PC-9 (cell line): ENCODE measurements at regions not wholly inside any gene's neighbourhood (a gene's known extent, or its start where the extent isn't known, plus 50 kb on each side); places are given as distances from the start of the nearest gene placed in this dataset.

Experiments used
- BruUV-seq: library from RNA; stranded (reverse); fragments of 400-500 nt; replicated peaks from 2 replicates; lab custom pipeline; 2021; lab: Mats Ljungman, UMichigan
- CTCF ChIA-PET: fragments of 300-600 bp; sonication (Branson Sonifier 250); formaldehyde crosslinking; loops from one replicate; lab custom pipeline; 2022; ENCODE audit warnings: antibody characterized with exemption; lab: Charles Lee
- POLR2A ChIA-PET: fragments of 300-600 bp; sonication (Branson Sonifier 250); formaldehyde crosslinking; loops from one replicate; lab custom pipeline; 2022; ENCODE audit warnings: antibody characterized with exemption; ENCODE audit not compliant: unreplicated experiment; lab: Charles Lee
- DNase-seq, 2 experiments: peaks; one replicate each; pipeline versions ENCODE4 v3.0.0 to v3.0.0-alpha.2; 2015 to 2022; ENCODE audit warnings: mixed read lengths in 1 of 2
- H2AFZ ChIP-seq: fragments of 200-600 bp; sonication (generic); 2 replicates; pipeline ENCODE4 v1.8.1; 2017; ENCODE audit warnings: antibody characterized with exemption
- H3F3A ChIP-seq: fragments of 200-600 bp; sonication (generic); 2 replicates; pipeline ENCODE4 v1.8.1; 2017; ENCODE audit warnings: antibody characterized with exemption, mild to moderate bottlenecking, low read depth; ENCODE audit not compliant: insufficient read depth
- H3K27ac ChIP-seq: fragments of 200-600 bp; sonication (generic); 2 replicates; pipeline ENCODE4 v1.6.1; 2016; ENCODE audit warnings: mixed run types
- H3K27me3 ChIP-seq: fragments of 200-600 bp; sonication (generic); 2 replicates; pipeline ENCODE4 v1.6.1; 2016; ENCODE audit warnings: low read depth, mixed run types; ENCODE audit not compliant: insufficient read depth
- H3K36me3 ChIP-seq: fragments of 200-600 bp; sonication (generic); 2 replicates; pipeline ENCODE4 v1.6.1; 2016; ENCODE audit warnings: low read depth, mixed run types
- H3K4me1 ChIP-seq: fragments of 200-600 bp; sonication (generic); replicated peaks from 2 replicates; pipeline ENCODE4 v1.6.1; 2016; ENCODE audit warnings: mixed run types; ENCODE audit not compliant: insufficient read depth
- H3K4me2 ChIP-seq: fragments of 200-600 bp; sonication (generic); 2 replicates; pipeline ENCODE4 v1.6.1; 2017; ENCODE audit warnings: mixed run types
- H3K4me3 ChIP-seq: fragments of 200-600 bp; sonication (generic); 2 replicates; pipeline ENCODE4 v1.6.1; 2016; ENCODE audit warnings: mixed run types
- H3K79me2 ChIP-seq: fragments of 200-600 bp; sonication (generic); 2 replicates; pipeline ENCODE4 v1.6.1; 2017; ENCODE audit warnings: low read depth, mixed run types
- H3K9me2 ChIP-seq: fragments of 200-600 bp; sonication (generic); 2 replicates; pipeline ENCODE4 v1.8.1; 2017; ENCODE audit warnings: mild to moderate bottlenecking; ENCODE audit not compliant: insufficient read depth
- H3K9me3 ChIP-seq: fragments of 200-600 bp; sonication (generic); 2 replicates; pipeline ENCODE4 v1.8.1; 2016; ENCODE audit warnings: low read depth; ENCODE audit not compliant: insufficient read depth
- H4K20me1 ChIP-seq: fragments of 200-600 bp; sonication (generic); 2 replicates; pipeline ENCODE4 v1.8.1; 2017; ENCODE audit not compliant: insufficient read depth
- EZH2 ChIP-seq: fragments of 200-600 bp; sonication (generic); IDR thresholded peaks from 2 replicates; pipeline ENCODE4 v1.8.0; 2017; ENCODE audit warnings: antibody characterized with exemption, low read depth
- intact Hi-C: fragments of 100-400 bp; cut with micrococcal nuclease; formaldehyde crosslinking; loops from one replicate; pipeline ENCODE4 v1.10.0; 2022; ENCODE audit not compliant: unreplicated experiment
- TF ChIP-seq, protein P1 (sequence below): fragments of 200-600 bp; sonication (generic); conservative IDR thresholded peaks from 2 replicates; pipeline ENCODE4 v1.6.1; 2017; ENCODE audit warnings: mixed run types, antibody characterized with exemption, mild to moderate bottlenecking, moderate library complexity

DNA sequence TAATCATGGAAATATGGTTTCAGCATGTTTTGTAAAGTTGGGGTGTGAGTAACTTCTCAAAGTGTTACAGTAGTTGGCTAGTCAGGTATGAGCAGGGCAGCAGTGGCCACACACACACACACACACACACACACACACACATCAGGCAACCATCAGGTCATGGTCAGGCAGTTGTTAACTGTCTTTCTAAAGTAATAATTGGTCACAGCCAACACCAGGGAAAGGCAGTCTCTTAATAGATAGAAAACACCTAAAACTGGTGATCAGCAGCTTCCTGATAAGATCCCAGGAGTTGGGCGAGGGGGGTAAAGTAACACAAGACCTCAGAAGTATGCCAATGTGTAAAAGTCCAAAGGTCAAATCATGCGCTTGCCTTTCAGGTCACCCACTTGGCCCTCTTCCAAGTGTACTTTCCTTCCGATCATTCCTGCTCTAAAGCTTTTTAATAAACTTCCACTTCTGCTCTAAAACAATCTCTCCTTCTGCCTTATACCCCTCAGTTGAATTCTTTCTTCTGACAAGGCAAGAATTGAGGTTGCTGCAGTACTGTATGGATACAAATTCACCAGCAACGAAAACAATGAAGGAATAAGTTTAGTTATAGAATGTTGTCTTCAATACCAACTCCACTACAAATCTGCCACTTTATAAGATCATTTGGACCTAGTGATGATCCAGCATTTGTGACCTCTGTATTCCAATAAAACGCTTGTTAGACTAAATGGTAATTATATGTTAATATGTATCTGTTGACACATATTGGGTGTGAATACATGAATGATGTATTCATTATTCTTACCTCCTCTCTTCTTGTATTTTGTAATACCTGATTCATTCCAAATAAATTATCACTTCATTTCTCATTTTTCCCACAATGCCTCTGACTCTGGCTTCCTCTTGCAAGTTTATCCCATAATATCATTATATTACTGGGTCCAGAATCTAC is 254.3 kb downstream of the METTL4 start:
- Histone ChIP-seq H3K79me2 (no peaks in the 10 kb centered on the region), H3K4me2 (no peak overlapping the region), H3F3A (no peaks in the 10 kb centered on the region), H3K4me3 (no peak overlapping the region), H3K36me3 (no peaks in the 10 kb centered on the region), H3K4me1 (no peaks in the 10 kb centered on the region), H3K9me2 (no peaks in the 10 kb centered on the region), H3K27ac (no peak overlapping the region), H4K20me1 (no peaks in the 10 kb centered on the region), H3K9me3 (no peaks in the 10 kb centered on the region; the same call in 1 of the 2 replicates), H3K27me3 (no peaks in the 10 kb centered on the region), H2AFZ (no peak overlapping the region)
- ChIA-PET POLR2A (no interaction called here), CTCF (interaction anchor here (0.8 kb wide), 1 partner anchor 166 kb away, joined by 3 read pairs; no protein-coding TSS in a partner anchor)
- intact Hi-C loops, result no loop called here
- BruUV-seq, result no TSS peak
- no peak for DNase-seq
- TF ChIP-seq EZH2, result no peak
- TF ChIP-seq, protein P1, sequence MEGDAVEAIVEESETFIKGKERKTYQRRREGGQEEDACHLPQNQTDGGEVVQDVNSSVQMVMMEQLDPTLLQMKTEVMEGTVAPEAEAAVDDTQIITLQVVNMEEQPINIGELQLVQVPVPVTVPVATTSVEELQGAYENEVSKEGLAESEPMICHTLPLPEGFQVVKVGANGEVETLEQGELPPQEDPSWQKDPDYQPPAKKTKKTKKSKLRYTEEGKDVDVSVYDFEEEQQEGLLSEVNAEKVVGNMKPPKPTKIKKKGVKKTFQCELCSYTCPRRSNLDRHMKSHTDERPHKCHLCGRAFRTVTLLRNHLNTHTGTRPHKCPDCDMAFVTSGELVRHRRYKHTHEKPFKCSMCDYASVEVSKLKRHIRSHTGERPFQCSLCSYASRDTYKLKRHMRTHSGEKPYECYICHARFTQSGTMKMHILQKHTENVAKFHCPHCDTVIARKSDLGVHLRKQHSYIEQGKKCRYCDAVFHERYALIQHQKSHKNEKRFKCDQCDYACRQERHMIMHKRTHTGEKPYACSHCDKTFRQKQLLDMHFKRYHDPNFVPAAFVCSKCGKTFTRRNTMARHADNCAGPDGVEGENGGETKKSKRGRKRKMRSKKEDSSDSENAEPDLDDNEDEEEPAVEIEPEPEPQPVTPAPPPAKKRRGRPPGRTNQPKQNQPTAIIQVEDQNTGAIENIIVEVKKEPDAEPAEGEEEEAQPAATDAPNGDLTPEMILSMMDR, result no peak

DNA sequence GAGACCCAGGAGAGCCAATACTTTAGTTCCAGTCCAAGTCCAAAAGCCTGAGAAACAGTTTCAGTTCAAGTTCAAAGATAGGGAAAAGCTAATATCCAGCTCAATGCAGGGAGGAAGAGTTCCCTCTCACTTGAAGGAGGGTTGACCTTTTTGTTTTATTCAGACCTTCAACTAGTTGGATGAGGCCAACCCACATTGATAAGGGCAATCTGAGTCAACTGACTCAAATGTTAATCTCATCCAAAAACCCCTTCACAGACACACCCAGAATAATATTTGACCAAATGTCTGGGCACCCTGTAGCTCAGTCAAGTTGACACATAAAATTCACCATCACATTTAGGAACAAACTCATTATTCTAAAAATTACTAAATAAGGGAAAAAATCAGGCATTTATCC is 246.8 kb downstream of the METTL4 start:
- H3K36me3 ChIP-seq, result no peaks in the 10 kb centered on the region
- no peak overlapping the region for H3K4me3 ChIP-seq
- H4K20me1 ChIP-seq, result no peaks in the 10 kb centered on the region
- no peak overlapping the region for H3K27ac ChIP-seq
- no peaks in the 10 kb centered on the region; the same call in 1 of the 2 replicates for H3K9me3 ChIP-seq
- no peaks in the 10 kb centered on the region for H3K4me1 ChIP-seq
- ChIA-PET POLR2A (no interaction called here), CTCF (interaction anchor here (0.7 kb wide), 1 partner anchor 219 kb away, joined by 7 read pairs; no protein-coding TSS in a partner anchor)
- H2AFZ ChIP-seq, result no peak overlapping the region
- no peak for TF ChIP-seq EZH2
- TF ChIP-seq, protein P1, result no peak
- H3K27me3 ChIP-seq, result no peaks in the 10 kb centered on the region
- no peak overlapping the region for H3K4me2 ChIP-seq
- BruUV-seq, result no TSS peak
- intact Hi-C loops, result no loop called here
- H3F3A ChIP-seq, result no peaks in the 10 kb centered on the region
- DNase-seq, result no peak
- no peaks in the 10 kb centered on the region for H3K9me2 ChIP-seq
- H3K79me2 ChIP-seq, result no peaks in the 10 kb centered on the region

DNA sequence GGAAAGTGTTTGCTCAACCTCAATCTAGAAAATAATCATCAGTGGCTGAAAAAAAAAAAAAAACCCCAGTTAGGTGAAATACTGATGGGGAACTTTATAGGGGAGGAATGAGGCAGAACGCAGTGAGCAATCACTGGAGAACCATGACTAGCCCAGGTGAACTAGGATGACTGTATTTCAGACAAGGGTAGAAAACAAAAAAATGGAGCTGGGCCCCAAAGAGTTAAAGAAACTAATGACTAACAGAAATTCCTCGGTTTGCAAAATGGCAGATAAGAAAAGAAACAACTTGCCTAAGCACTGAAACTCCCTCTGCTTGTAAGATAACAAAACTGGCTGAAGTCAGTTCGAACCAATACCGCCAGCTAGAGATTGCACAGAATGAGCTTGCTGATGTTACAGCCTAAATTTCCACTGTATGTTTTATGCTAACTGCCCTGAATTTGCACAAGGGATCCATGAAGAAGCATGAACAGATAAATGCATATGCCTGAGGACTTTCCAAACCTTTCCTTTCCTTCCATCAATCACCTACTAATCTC is 245.9 kb downstream of the METTL4 start:
- Histone ChIP-seq H4K20me1 (no peaks in the 10 kb centered on the region), H3K79me2 (no peaks in the 10 kb centered on the region), H3F3A (no peaks in the 10 kb centered on the region), H2AFZ (no peak overlapping the region), H3K27ac (no peak overlapping the region), H3K4me1 (no peaks in the 10 kb centered on the region), H3K27me3 (no peaks in the 10 kb centered on the region), H3K9me2 (no peaks in the 10 kb centered on the region), H3K4me2 (no peak overlapping the region), H3K36me3 (no peaks in the 10 kb centered on the region), H3K9me3 (no peaks in the 10 kb centered on the region; the same call in 1 of the 2 replicates), H3K4me3 (no peak overlapping the region)
- no TSS peak for BruUV-seq
- intact Hi-C loops, result no loop called here
- ChIA-PET CTCF (interaction anchor here (0.7 kb wide), 1 partner anchor 218 kb away, joined by 7 read pairs; no protein-coding TSS in a partner anchor), POLR2A (interaction anchor here (1.0 kb wide), 1 partner anchor 117 kb away, joined by 4 read pairs; no protein-coding TSS in a partner anchor)
- TF ChIP-seq, protein P1, result no peak
- TF ChIP-seq EZH2, result no peak
- no peak for DNase-seq
